ENCODE measurements at regions not wholly inside any gene's neighbourhood (a gene's known extent, or its start where the extent isn't known, plus 50 kb on each side); places are given as distances from the start of the nearest gene placed in this dataset.

- no peaks in the 10 kb centered on the region for H3K27me3 ChIP-seq
- no peak for DNase-seq
- no peaks in the 10 kb centered on the region for H3K4me1 ChIP-seq
- H3K9me3 ChIP-seq (replicated peaks) = no peaks in the 10 kb centered on the region
- no peak overlapping the region for H3K27ac ChIP-seq
- H3K4me3 ChIP-seq = no peak overlapping the region
- no peaks in the 10 kb centered on the region for H3K36me3 ChIP-seq
These were observed 190.2 kb upstream of the CTBP2 start for GRCh38 chr10:125350519-125350918.

GRCh38 chr10:125348536-125348935 lies 188.2 kb upstream of the CTBP2 start:
- H3K4me3 ChIP-seq = no peak overlapping the region
- H3K27ac ChIP-seq = no peak overlapping the region
- DNase-seq = no peak
- no peaks in the 10 kb centered on the region for H3K4me1 ChIP-seq
- H3K36me3 ChIP-seq = no peaks in the 10 kb centered on the region
- H3K27me3 ChIP-seq = no peaks in the 10 kb centered on the region
- H3K9me3 ChIP-seq (replicated peaks) = no peaks in the 10 kb centered on the region

GRCh38 chr10:125344573-125345171 lies 184.3 kb upstream of the CTBP2 start:
- Histone ChIP-seq H3K4me3 (no peak overlapping the region), H3K9me3 (replicated peaks) (no peaks in the 10 kb centered on the region; the same call in 1 of the 2 replicates), H3K4me1 (no peaks in the 10 kb centered on the region), H3K27ac (no peak overlapping the region), H3K36me3 (no peaks in the 10 kb centered on the region), H3K27me3 (no peaks in the 10 kb centered on the region)
- no peak for DNase-seq

GRCh38 chr10:125343983-125344382 lies 183.6 kb upstream of the CTBP2 start:
- Histone ChIP-seq H3K27me3 (no peaks in the 10 kb centered on the region), H3K4me1 (no peaks in the 10 kb centered on the region), H3K36me3 (no peaks in the 10 kb centered on the region), H3K27ac (no peak overlapping the region), H3K4me3 (no peak overlapping the region), H3K9me3 (replicated peaks) (no peaks in the 10 kb centered on the region; the same call in 1 of the 2 replicates)
- no peak for DNase-seq

- peak; percentile 7 to 40 for DNase-seq
- Histone ChIP-seq H3K27ac (no peak overlapping the region), H3K4me1 (no peaks in the 10 kb centered on the region), H3K27me3 (no peaks in the 10 kb centered on the region), H3K4me3 (no peak overlapping the region), H3K36me3 (no peaks in the 10 kb centered on the region), H3K9me3 (replicated peaks) (no peaks in the 10 kb centered on the region; the same call in 1 of the 2 replicates)
These were observed 183.0 kb upstream of the CTBP2 start for GRCh38 chr10:125343118-125343925.

- no peak overlapping the region for H3K4me3 ChIP-seq
- H3K4me1 ChIP-seq = no peaks in the 10 kb centered on the region
- no peaks in the 10 kb centered on the region for H3K36me3 ChIP-seq
- no peak overlapping the region for H3K27ac ChIP-seq
- H3K27me3 ChIP-seq = no peaks in the 10 kb centered on the region
- no peaks in the 10 kb centered on the region; the same call in 1 of the 2 replicates for H3K9me3 ChIP-seq (replicated peaks)
- DNase-seq = no peak
These were observed 181.2 kb upstream of the CTBP2 start for GRCh38 chr10:125341611-125342010.

- Histone ChIP-seq H3K9me3 (replicated peaks) (no peaks in the 10 kb centered on the region; the same call in 1 of the 2 replicates), H3K36me3 (no peaks in the 10 kb centered on the region), H3K4me1 (no peaks in the 10 kb centered on the region), H3K4me3 (no peak overlapping the region), H3K27ac (no peak overlapping the region), H3K27me3 (no peaks in the 10 kb centered on the region)
- no peak for DNase-seq
These were observed 180.5 kb upstream of the CTBP2 start for GRCh38 chr10:125340903-125341302.

GRCh38 chr10:125337510-125337909 lies 177.1 kb upstream of the CTBP2 start:
- Histone ChIP-seq H3K4me1 (no peaks in the 10 kb centered on the region), H3K9me3 (replicated peaks) (no peaks in the 10 kb centered on the region; the same call in 1 of the 2 replicates), H3K36me3 (no peaks in the 10 kb centered on the region), H3K27me3 (0 out of 2 replicates have a peak, but pooled peaks cover 3% of the 10 kb centered on the region), H3K27ac (no peak overlapping the region), H3K4me3 (no peak overlapping the region)
- DNase-seq = no peak

GRCh38 chr10:125334545-125334944 lies 174.2 kb upstream of the CTBP2 start:
- Histone ChIP-seq H3K4me3 (no peak overlapping the region), H3K4me1 (no peaks in the 10 kb centered on the region)

GRCh38 chr10:125333769-125334168 lies 173.4 kb upstream of the CTBP2 start:
- Histone ChIP-seq H3K36me3 (no peaks in the 10 kb centered on the region), H3K27me3 (0 out of 2 replicates have a peak, but pooled peaks cover 3% of the 10 kb centered on the region), H3K9me3 (replicated peaks) (no peaks in the 10 kb centered on the region), H3K4me3 (no peak overlapping the region), H3K27ac (no peak overlapping the region), H3K4me1 (no peaks in the 10 kb centered on the region)
- no peak for DNase-seq

More at GRCh38 chr10:125334545-125334944, 174.2 kb upstream of the CTBP2 start:
- Histone ChIP-seq H3K27me3 (0 out of 2 replicates have a peak, but pooled peaks cover 3% of the 10 kb centered on the region), H3K9me3 (replicated peaks) (no peaks in the 10 kb centered on the region), H3K36me3 (no peaks in the 10 kb centered on the region), H3K27ac (no peak overlapping the region)
- no peak for DNase-seq

GRCh38 chr10:125333209-125333591 lies 172.8 kb upstream of the CTBP2 start:
- H3K36me3 ChIP-seq = no peaks in the 10 kb centered on the region
- H3K9me3 ChIP-seq (replicated peaks) = no peaks in the 10 kb centered on the region
- no peak for DNase-seq
- no peak overlapping the region for H3K4me3 ChIP-seq
- H3K27ac ChIP-seq = no peak overlapping the region
- H3K4me1 ChIP-seq = no peaks in the 10 kb centered on the region
- 0 out of 2 replicates have a peak, but pooled peaks cover 3% of the 10 kb centered on the region for H3K27me3 ChIP-seq

GRCh38 chr10:125332548-125333208 lies 172.3 kb upstream of the CTBP2 start:
- H3K9me3 ChIP-seq (replicated peaks) = no peaks in the 10 kb centered on the region
- H3K36me3 ChIP-seq = no peaks in the 10 kb centered on the region
- H3K27me3 ChIP-seq = 0 out of 2 replicates have a peak, but pooled peaks cover 3% of the 10 kb centered on the region
- H3K4me1 ChIP-seq = no peaks in the 10 kb centered on the region
- no peak overlapping the region for H3K27ac ChIP-seq
- DNase-seq = no peak
- no peak overlapping the region for H3K4me3 ChIP-seq

GRCh38 chr10:125331056-125331455 lies 170.7 kb upstream of the CTBP2 start:
- Histone ChIP-seq H3K36me3 (no peaks in the 10 kb centered on the region), H3K4me1 (no peaks in the 10 kb centered on the region), H3K9me3 (replicated peaks) (no peaks in the 10 kb centered on the region; the same call in 1 of the 2 replicates), H3K27me3 (0 out of 2 replicates have a peak, but pooled peaks cover 3% of the 10 kb centered on the region), H3K4me3 (no peak overlapping the region), H3K27ac (no peak overlapping the region)
- no peak for DNase-seq

GRCh38 chr10:125329056-125329455 lies 168.7 kb upstream of the CTBP2 start:
- Histone ChIP-seq H3K4me1 (no peaks in the 10 kb centered on the region), H3K27me3 (0 out of 2 replicates have a peak, but pooled peaks cover 3% of the 10 kb centered on the region), H3K9me3 (replicated peaks) (no peaks in the 10 kb centered on the region; the same call in 1 of the 2 replicates), H3K36me3 (no peaks in the 10 kb centered on the region), H3K27ac (no peak overlapping the region), H3K4me3 (no peak overlapping the region)
- no peak for DNase-seq

- Histone ChIP-seq H3K27me3 (no peaks in the 10 kb centered on the region), H3K4me3 (no peak overlapping the region), H3K9me3 (replicated peaks) (no peaks in the 10 kb centered on the region; the same call in 1 of the 2 replicates), H3K36me3 (no peaks in the 10 kb centered on the region), H3K27ac (no peak overlapping the region), H3K4me1 (no peaks in the 10 kb centered on the region)
- no peak for DNase-seq
These were observed 165.0 kb upstream of the CTBP2 start for GRCh38 chr10:125325326-125325725.

Data from SJCRH30 (cell line).